ENCODE measurements at regions not wholly inside any gene's neighbourhood (a gene's known extent, or its start where the extent isn't known, plus 50 kb on each side); places are given as distances from the start of the nearest gene placed in this dataset.

DNA sequence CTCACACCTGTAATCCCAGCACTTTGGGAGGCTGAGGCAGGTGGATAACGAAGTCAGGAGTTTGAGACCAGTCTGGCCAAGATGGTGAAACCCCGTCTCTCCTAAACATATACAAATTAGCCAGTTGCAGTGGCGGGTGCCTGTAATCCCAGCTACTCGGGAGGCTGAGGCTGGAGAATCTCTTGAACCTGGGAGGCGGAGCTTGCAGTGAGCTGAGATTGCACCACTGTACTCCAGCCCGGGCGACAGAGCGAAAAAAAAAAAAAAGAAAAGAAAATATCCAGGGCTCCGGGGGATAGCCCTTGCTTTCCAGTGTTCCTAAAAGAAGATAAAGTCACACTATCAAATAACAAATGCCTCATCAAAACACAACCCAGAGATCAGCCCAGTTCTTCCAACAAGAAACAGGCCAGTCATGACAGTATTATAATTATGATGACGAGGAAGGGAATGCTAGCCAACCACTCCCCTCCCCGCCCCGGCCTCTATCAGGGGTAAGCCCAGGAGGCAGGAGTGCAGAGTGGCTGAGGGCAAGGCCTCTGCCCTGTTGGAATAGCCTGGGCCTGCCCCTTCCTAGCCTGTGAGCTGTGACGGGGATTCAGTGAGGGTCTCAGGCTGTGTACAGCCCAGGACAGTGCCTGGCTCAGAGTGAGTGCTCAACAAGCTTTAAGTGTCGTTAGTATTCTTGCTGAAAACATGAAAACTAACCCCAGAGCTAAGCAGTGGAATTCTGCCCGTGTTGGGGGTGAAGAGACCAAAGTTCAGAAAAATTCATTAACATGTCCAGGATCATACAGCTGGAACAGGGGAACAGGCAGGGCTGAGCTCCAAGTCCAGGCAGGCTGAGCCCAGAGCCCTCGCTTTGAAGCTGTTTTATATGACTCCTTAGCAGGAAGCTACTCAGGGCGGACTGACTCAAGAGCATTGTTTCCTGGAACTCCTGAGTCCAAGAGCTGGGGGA, 54.3 kb downstream of the FAM241B start:
- no peaks in the 10 kb centered on the region for H3K36me3 ChIP-seq
- H3K4me1 ChIP-seq = peaks cover 0 to 15% of the 10 kb centered on the region in 2 donors
- ATAC-seq (no peak), DNase-seq (no peak)
- in situ Hi-C loops (cut with MboI; ENCODE audit: low sequenced_read_pairs in 4 of 4) = no loop called here
- H3K27me3 ChIP-seq = no peaks in the 10 kb centered on the region
- H3K4me3 ChIP-seq = no peak overlapping the region
- TF ChIP-seq POLR2A (IDR thresholded peaks at IDR 0.05) = no peak
- TF ChIP-seq, protein P1, sequence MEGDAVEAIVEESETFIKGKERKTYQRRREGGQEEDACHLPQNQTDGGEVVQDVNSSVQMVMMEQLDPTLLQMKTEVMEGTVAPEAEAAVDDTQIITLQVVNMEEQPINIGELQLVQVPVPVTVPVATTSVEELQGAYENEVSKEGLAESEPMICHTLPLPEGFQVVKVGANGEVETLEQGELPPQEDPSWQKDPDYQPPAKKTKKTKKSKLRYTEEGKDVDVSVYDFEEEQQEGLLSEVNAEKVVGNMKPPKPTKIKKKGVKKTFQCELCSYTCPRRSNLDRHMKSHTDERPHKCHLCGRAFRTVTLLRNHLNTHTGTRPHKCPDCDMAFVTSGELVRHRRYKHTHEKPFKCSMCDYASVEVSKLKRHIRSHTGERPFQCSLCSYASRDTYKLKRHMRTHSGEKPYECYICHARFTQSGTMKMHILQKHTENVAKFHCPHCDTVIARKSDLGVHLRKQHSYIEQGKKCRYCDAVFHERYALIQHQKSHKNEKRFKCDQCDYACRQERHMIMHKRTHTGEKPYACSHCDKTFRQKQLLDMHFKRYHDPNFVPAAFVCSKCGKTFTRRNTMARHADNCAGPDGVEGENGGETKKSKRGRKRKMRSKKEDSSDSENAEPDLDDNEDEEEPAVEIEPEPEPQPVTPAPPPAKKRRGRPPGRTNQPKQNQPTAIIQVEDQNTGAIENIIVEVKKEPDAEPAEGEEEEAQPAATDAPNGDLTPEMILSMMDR (IDR thresholded peaks at IDR 0.05 in 4 of 5, conservative IDR thresholded peaks at IDR 0.05 in 1 of 5) = no peak
- no peak overlapping the region for H3K27ac ChIP-seq
- intact Hi-C loops (cut with DNase I; ENCODE audit: low total_unique reads) = no loop called here
- no peaks in the 10 kb centered on the region for H3K9me3 ChIP-seq

DNA sequence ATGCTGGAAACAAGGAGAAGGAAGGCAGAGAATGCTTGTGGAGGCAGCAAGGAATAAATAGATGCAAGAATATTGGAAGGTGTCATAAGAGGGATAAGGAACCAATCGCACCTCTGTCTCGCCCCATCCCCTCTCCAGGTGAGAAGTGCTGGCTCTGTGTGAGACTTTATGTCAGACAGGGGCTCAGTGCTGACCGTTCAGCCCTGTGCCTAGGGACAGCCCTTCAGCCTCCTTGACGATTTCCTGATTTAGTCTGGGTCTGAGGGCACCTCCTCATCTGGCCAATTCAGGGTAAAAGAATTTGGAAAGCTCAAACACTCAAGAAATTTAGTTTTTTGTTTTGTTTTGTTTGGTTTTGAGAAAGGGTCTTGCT, 54.9 kb downstream of the FAM241B start:
- no peak for DNase-seq
- in situ Hi-C loops (cut with MboI; ENCODE audit: low sequenced_read_pairs in 4 of 4) (no loop called here), intact Hi-C loops (cut with DNase I; ENCODE audit: low total_unique reads) (no loop called here)
- Histone ChIP-seq H3K36me3 (no peaks in the 10 kb centered on the region), H3K4me3 (no peak overlapping the region), H3K27ac (no peak overlapping the region), H3K4me1 (peaks cover 0 to 15% of the 10 kb centered on the region in 2 donors), H3K9me3 (no peaks in the 10 kb centered on the region), H3K27me3 (no peaks in the 10 kb centered on the region)
- no peak for ATAC-seq
- no peak for TF ChIP-seq POLR2A (IDR thresholded peaks at IDR 0.05)
- TF ChIP-seq, protein P1 (IDR thresholded peaks at IDR 0.05 in 4 of 5, conservative IDR thresholded peaks at IDR 0.05 in 1 of 5) = no peak

DNA sequence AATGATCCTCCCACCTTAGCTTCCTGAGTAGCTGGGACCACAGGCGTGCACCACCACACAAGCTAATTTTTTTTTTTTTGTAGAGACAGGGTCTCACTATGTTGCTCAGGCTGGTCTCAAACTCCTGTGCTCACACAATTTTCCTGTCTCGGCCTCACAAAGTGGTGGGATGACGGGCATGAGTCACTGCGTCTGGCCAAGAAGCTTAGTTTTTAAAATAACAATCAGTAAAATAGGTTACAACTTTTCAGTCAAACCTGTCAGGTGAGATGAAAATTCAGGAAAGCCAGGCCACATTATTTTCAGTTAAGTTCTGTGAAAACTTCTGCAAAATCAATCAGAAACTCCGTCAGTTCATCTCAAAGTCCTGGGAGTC, 55.4 kb downstream of the FAM241B start:
- peaks cover 0 to 15% of the 10 kb centered on the region in 2 donors for H3K4me1 ChIP-seq
- H3K27me3 ChIP-seq = no peaks in the 10 kb centered on the region
- no peaks in the 10 kb centered on the region for H3K36me3 ChIP-seq
- no peak for TF ChIP-seq POLR2A (IDR thresholded peaks at IDR 0.05)
- TF ChIP-seq, protein P1 (IDR thresholded peaks at IDR 0.05 in 4 of 5, conservative IDR thresholded peaks at IDR 0.05 in 1 of 5) = no peak
- intact Hi-C loops (cut with DNase I; ENCODE audit: low total_unique reads) = no loop called here
- in situ Hi-C loops (cut with MboI; ENCODE audit: low sequenced_read_pairs in 4 of 4) = no loop called here
- H3K27ac ChIP-seq = no peak overlapping the region
- no peaks in the 10 kb centered on the region for H3K9me3 ChIP-seq
- DNase-seq (no peak), ATAC-seq (no peak)
- H3K4me3 ChIP-seq = no peak overlapping the region

DNA sequence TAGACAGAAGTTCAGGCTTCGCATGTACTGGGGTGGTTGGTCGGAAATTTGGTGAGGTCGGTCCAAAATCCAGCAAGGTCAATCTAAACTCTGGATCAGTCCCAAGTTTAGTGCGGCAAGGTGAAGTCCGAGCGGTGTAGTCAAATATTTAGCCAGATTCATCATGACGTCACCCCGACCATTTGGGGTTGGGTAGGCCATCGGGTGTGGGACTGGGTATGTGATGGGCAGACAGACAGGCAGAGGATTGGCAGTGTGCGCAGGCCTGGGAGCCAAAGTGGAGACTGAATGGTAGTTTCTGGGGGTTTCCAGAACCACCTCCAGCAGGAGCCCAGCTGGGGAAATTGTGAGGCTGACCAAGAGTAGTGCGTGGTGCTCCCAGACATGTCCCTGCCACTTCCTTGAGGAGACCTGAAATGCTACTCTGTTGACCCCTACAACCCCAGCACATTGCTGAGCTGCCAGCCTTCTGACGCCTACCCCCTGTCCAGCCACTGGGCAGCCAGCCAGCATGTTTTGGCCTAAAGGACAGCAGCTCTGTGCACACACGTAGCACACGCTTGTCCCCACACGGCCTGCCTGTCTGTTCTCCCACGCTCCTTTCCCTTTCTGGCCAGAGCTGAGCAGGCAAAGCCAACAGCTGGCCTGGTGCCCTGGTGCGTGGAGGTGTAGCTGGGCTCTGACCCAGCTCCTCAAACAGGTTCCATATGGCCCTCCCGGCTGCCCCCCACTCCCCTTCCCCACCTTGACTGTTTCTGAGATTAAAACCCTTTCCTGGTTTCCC, 55.9 kb downstream of the FAM241B start:
- Histone ChIP-seq H3K27me3 (no peaks in the 10 kb centered on the region), H3K9me3 (no peaks in the 10 kb centered on the region), H3K4me3 (no peak overlapping the region), H3K36me3 (no peaks in the 10 kb centered on the region), H3K4me1 (peaks cover 0 to 15% of the 10 kb centered on the region in 2 donors), H3K27ac (no peak overlapping the region)
- in situ Hi-C loops (cut with MboI; ENCODE audit: low sequenced_read_pairs in 4 of 4) (no loop called here), intact Hi-C loops (cut with DNase I; ENCODE audit: low total_unique reads) (no loop called here)
- no peak for TF ChIP-seq POLR2A (IDR thresholded peaks at IDR 0.05)
- TF ChIP-seq, protein P1 (IDR thresholded peaks at IDR 0.05 in 4 of 5, conservative IDR thresholded peaks at IDR 0.05 in 1 of 5) = no peak
- DNase-seq (peak in 1 of 2 donors; percentile 34), ATAC-seq (peak in 1 of 2 donors; percentile 41)
